ENCODE measurements at regions not wholly inside any gene's neighbourhood (a gene's known extent, or its start where the extent isn't known, plus 50 kb on each side); places are given as distances from the start of the nearest gene placed in this dataset.
"Not testable (repeated sequence)": the region's sequence is repeated elsewhere in the genome, so short reads cannot be mapped to it uniquely, and the experiment has no call there.

GRCh38 chr6:112636650-112637262 lies 289.6 kb downstream of the RFPL4B start:
- DNase-seq (ENCODE audit: low read depth in 2 of 3, low spot score in 2 of 3), result no peak

- no peak for DNase-seq (ENCODE audit: low read depth in 2 of 3, low spot score in 2 of 3)
Measured at GRCh38 chr6:112639391-112639831, 292.3 kb downstream of the RFPL4B start.

- DNase-seq (ENCODE audit: low read depth in 2 of 3, low spot score in 2 of 3), result peak in 1 of 3 donors; percentile 8
Measured at GRCh38 chr6:112640891-112641290, 293.8 kb downstream of the RFPL4B start.

GRCh38 chr6:112649853-112650252 lies 302.7 kb downstream of the RFPL4B start:
- peak in 2 of 3 donors; percentile 6 to 26 for DNase-seq (ENCODE audit: low read depth in 2 of 3, low spot score in 2 of 3)

- DNase-seq (ENCODE audit: low read depth in 2 of 3, low spot score in 2 of 3), result no peak
Measured at GRCh38 chr6:112651239-112651638, 304.1 kb downstream of the RFPL4B start.

GRCh38 chr6:112659912-112660311 lies 312.8 kb downstream of the RFPL4B start:
- DNase-seq (ENCODE audit: low read depth in 2 of 3, low spot score in 2 of 3), result no peak

- no peak for DNase-seq (ENCODE audit: low read depth in 2 of 3, low spot score in 2 of 3)
Measured at GRCh38 chr6:112660626-112661025, 313.5 kb downstream of the RFPL4B start.

- no peak for DNase-seq (ENCODE audit: low read depth in 2 of 3, low spot score in 2 of 3)
Measured at GRCh38 chr6:112663698-112664097, 316.6 kb downstream of the RFPL4B start.

GRCh38 chr6:112665114-112665513 lies 318.0 kb downstream of the RFPL4B start:
- DNase-seq (ENCODE audit: low read depth in 2 of 3, low spot score in 2 of 3), result no peak

GRCh38 chr6:112665815-112666214 lies 318.7 kb downstream of the RFPL4B start:
- no peak for DNase-seq (ENCODE audit: low read depth in 2 of 3, low spot score in 2 of 3)

- no peak for DNase-seq (ENCODE audit: low read depth in 2 of 3, low spot score in 2 of 3)
Measured at GRCh38 chr6:112667427-112667826, 320.3 kb downstream of the RFPL4B start.

- no peak for DNase-seq (ENCODE audit: low read depth in 2 of 3, low spot score in 2 of 3)
Measured at GRCh38 chr6:112680091-112680490, 333.0 kb downstream of the RFPL4B start.

- no peak for DNase-seq (ENCODE audit: low read depth in 2 of 3, low spot score in 2 of 3)
Measured at GRCh38 chr6:112682071-112682470, 334.9 kb downstream of the RFPL4B start.

GRCh38 chr6:112683106-112683505 lies 336.0 kb downstream of the RFPL4B start:
- DNase-seq (ENCODE audit: low read depth in 2 of 3, low spot score in 2 of 3), result no peak

GRCh38 chr6:112683926-112684325 lies 336.8 kb downstream of the RFPL4B start:
- DNase-seq (ENCODE audit: low read depth in 2 of 3, low spot score in 2 of 3), result no peak

GRCh38 chr6:112685521-112686220 lies 338.5 kb downstream of the RFPL4B start:
- DNase-seq (ENCODE audit: low read depth in 2 of 3, low spot score in 2 of 3), result not testable (repeated sequence)

GRCh38 chr6:112688487-112689165 lies 341.5 kb downstream of the RFPL4B start:
- DNase-seq (ENCODE audit: low read depth in 2 of 3, low spot score in 2 of 3), result peak in 1 of 3 donors; percentile 45

GRCh38 chr6:112689183-112689858 lies 342.2 kb downstream of the RFPL4B start:
- DNase-seq (ENCODE audit: low read depth in 2 of 3, low spot score in 2 of 3), result not testable (repeated sequence)

- DNase-seq (ENCODE audit: low read depth in 2 of 3, low spot score in 2 of 3), result no peak
Measured at GRCh38 chr6:112690497-112691202, 343.5 kb downstream of the RFPL4B start.

GRCh38 chr6:112691289-112691688 lies 344.2 kb downstream of the RFPL4B start:
- DNase-seq (ENCODE audit: low read depth in 2 of 3, low spot score in 2 of 3), result no peak

- DNase-seq (ENCODE audit: low read depth in 2 of 3, low spot score in 2 of 3), result no peak
Measured at GRCh38 chr6:112695001-112695400, 347.9 kb downstream of the RFPL4B start.
